GM19372 (cell line): ENCODE measurements at regions not wholly inside any gene's neighbourhood (a gene's known extent, or its start where the extent isn't known, plus 50 kb on each side); places are given as distances from the start of the nearest gene placed in this dataset.
A peak's percentile ranks its signal among the peaks of the same experiment; 100 is the strongest.
"Not testable (repeated sequence)": the region's sequence is repeated elsewhere in the genome, so short reads cannot be mapped to it uniquely, and the experiment has no call there.

Source experiments
- ATAC-seq: cut with Tn5 transposase; IDR thresholded peaks from one replicate; pipeline ENCODE4 v1.9.1; 2021; ENCODE audit warnings: mild to moderate bottlenecking, low read depth, moderate library complexity; ENCODE audit not compliant: unreplicated experiment

GRCh38 chr21:6553505-6554376 lies 3967.6 kb upstream of the TPTE start:
- not testable (repeated sequence) for ATAC-seq

- not testable (repeated sequence) for ATAC-seq
Observed at GRCh38 chr21:6554377-6554864, 3967.0 kb upstream of the TPTE start.

GRCh38 chr21:6556516-6556915 lies 3964.9 kb upstream of the TPTE start:
- not testable (repeated sequence) for ATAC-seq

DNA sequence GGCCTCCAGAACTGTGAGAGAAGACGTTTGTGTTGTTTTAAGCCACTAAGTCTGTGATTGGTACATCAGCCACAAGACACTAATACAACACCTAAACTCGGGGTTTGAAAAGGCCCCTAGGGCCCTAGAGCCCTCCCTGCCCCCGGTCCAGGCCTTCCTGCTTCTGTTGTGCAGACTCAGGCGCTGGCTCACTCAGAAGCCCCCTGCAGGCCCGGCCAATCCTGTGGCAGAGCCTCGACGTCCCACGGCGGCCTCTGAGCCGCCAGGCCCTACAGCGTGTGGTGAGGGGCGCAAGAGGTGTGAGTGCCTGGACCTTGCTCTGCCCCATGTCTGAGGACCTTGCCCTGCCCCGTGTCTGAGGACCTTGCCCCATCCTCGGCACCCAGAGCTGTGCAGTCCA lies 3964.0 kb upstream of the TPTE start:
- ATAC-seq, result not testable (repeated sequence)

DNA sequence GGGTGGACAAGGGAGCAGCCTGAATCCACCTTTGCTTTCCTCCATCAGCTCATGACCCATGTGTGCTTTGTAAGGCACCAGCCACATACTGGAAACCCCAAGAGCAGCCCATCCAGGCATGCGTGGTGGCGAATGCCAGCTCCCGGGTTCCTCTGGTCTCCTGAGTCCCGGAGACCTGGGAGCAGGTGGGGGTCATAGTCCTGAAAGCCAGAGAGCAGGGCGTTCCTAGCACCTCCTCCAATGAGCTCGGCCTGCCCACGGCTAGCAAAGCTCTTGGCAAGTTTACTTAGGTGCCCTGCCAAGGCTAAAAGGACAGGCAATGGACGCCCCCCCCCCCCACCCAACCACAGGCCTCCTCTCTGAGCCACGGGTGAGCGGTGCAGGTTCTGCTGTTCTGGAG lies 3960.2 kb upstream of the TPTE start:
- ATAC-seq, result not testable (repeated sequence)

DNA sequence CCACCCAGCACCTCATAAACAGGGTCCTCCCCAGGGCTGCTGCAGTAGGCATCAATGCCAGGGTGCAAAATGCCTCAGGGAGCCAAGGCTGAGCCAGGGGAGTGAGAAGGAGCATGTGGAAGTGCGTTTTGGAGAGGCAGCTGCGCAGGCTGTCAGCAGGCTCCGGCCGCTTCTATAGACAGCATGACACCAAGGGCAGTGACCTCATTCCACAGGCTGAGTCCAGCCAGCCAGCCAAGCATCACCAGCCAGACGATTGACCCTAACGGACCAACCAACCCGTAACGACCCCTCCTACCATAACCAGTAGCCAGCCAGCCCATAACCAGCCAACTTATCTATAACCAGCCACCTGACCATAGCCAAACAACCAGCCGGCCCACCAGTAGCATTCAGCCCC lies 3959.8 kb upstream of the TPTE start:
- ATAC-seq, result not testable (repeated sequence)

DNA sequence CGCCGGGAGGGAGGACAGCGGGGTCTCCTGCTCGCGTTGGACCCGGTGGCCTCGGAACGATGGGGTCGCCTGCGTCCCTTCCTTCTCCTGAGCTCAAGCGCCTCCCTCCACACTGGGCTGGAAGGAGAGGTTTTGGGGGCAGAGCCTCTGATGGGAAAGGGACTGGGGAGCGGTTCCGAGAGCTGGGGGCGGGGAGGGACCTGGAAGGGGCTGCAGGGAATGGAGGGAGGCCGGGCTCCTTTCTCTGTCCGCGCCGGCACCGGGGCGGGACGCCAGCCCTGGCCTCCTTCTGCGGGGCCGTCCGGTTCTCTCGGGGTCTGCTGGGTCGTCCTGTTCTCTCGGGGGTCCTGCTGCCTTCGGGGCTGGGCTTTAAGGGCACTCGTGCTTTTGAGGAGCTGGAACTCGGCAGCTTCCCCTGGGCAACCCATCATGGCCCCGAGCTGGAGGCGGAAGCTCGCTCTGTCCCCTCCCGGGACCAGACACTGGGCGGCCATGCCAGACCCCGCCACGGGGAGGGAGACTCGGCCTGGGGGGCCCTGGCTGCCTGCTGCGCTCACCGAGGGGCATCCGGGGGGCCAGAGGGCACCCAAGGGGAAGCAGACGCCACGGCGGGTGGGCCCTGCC lies 3956.7 kb upstream of the TPTE start:
- ATAC-seq, result not testable (repeated sequence)

DNA sequence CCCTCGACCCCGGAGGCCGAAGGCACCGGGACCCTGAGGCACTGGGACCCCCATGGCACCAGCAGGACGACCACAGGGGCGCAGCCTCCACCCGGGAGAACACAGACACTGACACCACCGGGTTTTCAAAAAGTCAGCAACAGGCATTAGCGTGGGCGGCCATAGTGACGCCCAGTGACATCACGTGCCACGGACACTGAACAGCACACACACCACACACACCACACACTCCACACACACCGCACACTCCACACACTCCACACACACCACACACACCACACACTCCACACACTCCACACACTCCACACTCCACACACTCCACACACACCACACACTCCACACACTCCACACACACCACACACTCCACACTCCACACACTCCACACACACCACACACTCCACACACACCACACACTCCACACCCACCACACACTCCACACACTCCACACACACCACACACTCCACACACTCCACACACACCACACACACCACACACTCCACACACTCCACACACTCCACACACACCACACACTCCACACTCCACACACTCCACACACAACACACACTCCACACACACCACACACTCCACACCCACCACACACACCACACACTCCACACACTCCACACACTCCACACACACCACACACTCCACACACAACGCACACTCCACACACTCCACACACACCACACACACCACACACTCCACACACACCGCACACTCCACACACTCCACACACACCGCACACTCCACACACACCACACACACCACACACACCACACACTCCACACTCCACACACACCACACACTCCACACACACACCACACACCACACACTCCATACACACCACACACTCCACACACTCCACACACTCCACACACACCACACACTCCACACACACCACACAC lies 3955.9 kb upstream of the TPTE start:
- ATAC-seq, result not testable (repeated sequence)

- ATAC-seq, result not testable (repeated sequence)
Observed at GRCh38 chr21:6567542-6567941, 3953.8 kb upstream of the TPTE start.

DNA sequence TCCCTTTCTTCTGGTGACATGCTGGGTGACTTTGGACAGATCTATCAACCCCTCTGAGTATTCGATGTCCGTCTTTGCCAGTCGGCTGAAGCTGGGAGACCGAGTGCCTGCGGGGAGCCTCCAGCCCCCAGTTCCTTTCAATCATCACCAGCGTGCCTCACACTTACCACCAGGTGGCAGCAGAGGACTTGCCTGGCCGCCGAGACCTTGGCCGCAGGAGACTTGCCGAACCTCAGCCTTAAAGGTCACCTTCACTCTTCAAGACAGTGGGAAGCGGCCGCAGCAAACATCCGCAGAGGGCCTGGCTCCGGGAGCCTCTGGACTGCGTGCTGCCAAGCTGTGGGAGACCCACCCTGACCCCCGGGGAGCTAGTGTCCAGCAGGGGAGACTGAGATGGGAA lies 3952.2 kb upstream of the TPTE start:
- ATAC-seq, result peak; percentile 46

- ATAC-seq, result peak; percentile 49
Observed at GRCh38 chr21:6569587-6570392, 3951.6 kb upstream of the TPTE start.

GRCh38 chr21:6570700-6571368 lies 3950.5 kb upstream of the TPTE start:
- ATAC-seq, result not testable (repeated sequence)

GRCh38 chr21:6573576-6573975 lies 3947.8 kb upstream of the TPTE start:
- ATAC-seq, result not testable (repeated sequence)

DNA sequence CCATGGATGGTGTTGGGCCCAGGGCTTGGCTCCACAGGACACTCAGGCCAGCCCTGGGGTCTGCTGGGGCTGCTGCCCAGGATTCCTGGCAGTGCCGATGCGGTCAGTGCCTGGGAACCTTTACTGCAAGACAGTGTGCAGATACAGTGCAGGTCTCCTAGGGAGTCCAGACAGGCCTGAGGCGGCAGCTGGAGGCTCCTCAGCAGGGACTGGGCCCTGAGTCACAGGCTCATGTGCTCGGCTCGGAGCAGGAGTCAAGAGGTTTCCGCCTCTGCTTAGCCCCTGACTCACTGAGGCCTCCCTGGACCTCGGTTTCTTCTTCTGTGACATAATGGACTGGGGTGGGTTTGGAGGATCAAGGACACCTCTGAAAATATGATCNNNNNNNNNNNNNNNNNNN lies 3941.6 kb upstream of the TPTE start:
- ATAC-seq, result not testable (repeated sequence)
